GM12878 (cell line): ENCODE measurements at regions not wholly inside any gene's neighbourhood (a gene's known extent, or its start where the extent isn't known, plus 50 kb on each side); places are given as distances from the start of the nearest gene placed in this dataset.

Source experiments
- ATAC-seq: fragments of 200-7000 bp; cut with Tn5 transposase; 3 replicates; pipeline ENCODE4 v1.9.1; 2020; ENCODE audit warnings: mild to moderate bottlenecking, moderate library complexity
- BruUV-seq: library from RNA; stranded (reverse); fragments of 400-500 nt; replicated peaks from 2 replicates; lab custom pipeline; 2021; lab: Mats Ljungman, UMichigan
- CTCF ChIA-PET: fragments of 300-600 bp; sonication (Branson Sonifier 250); formaldehyde crosslinking; extraction: SDS; loops from one replicate; lab custom pipeline; 2021; ENCODE audit warnings: inconsistent platforms; lab: Yijun Ruan, JAX
- POLR2A ChIA-PET: fragments of 350-600 bp; formaldehyde crosslinking; extraction: SDS; loops from one replicate; lab custom pipeline; 2021; ENCODE audit warnings: inconsistent platforms; lab: Charles Lee
- RAD21 ChIA-PET: fragments of 300-600 bp; sonication (Branson Sonifier 250); formaldehyde crosslinking; loops from one replicate; lab custom pipeline; 2023; ENCODE audit warnings: antibody characterized with exemption; ENCODE audit not compliant: unreplicated experiment; lab: Charles Lee
- SMC1A ChIA-PET: fragments of 300-600 bp; sonication (Branson Sonifier 250); formaldehyde crosslinking; loops from one replicate; lab custom pipeline; 2023; ENCODE audit not compliant: unreplicated experiment, uncharacterized antibody; lab: Charles Lee
- DNase-seq: peaks from one replicate; pipeline ENCODE4 v3.0.0-alpha.2; 2011; ENCODE audit warnings: low read depth, low spot score
- FAIRE-seq: peaks from 3 replicates; lab custom pipeline; 2011; peaks lifted over from hg19 to GRCh38; lab: Jason Lieb, UNC
- H2AFZ ChIP-seq: 2 replicates; pipeline ENCODE4 v1.6.0; 2011; ENCODE audit warnings: low read depth, low read length, control low read depth; ENCODE audit not compliant: control insufficient read depth
- H3K27ac ChIP-seq: 2 replicates; pipeline ENCODE4 v1.5.1; 2011; ENCODE audit warnings: control low read depth; ENCODE audit not compliant: control insufficient read depth, insufficient read depth
- H3K27me3 ChIP-seq, 2 experiments: replicated peaks in 1 of 2; 2 replicates each; pipeline versions ENCODE4 v1.6.0 to v1.6.1; 2011; ENCODE audit warnings: low read length in 1 of 2; ENCODE audit not compliant: control insufficient read depth in 2 of 2, insufficient read depth in 2 of 2
- H3K36me3 ChIP-seq, 2 experiments: 2 replicates each; pipeline ENCODE4 v1.5.1; 2011; ENCODE audit warnings: low read length in 1 of 2; ENCODE audit not compliant: control insufficient read depth in 2 of 2, insufficient read depth in 2 of 2
- H3K4me1 ChIP-seq: 2 replicates; pipeline ENCODE4 v1.6.1; 2011; ENCODE audit warnings: mild to moderate bottlenecking, low read length, moderate library complexity, mixed read lengths; ENCODE audit not compliant: control insufficient read depth, insufficient read depth
- H3K4me2 ChIP-seq: 2 replicates; pipeline ENCODE4 v1.6.0; 2011; ENCODE audit warnings: control low read depth; ENCODE audit not compliant: control insufficient read depth, insufficient read depth
- H3K4me3 ChIP-seq: fragments of 200-600 bp; sonication (generic); 2 replicates; pipeline ENCODE4 v1.5.1; 2016
- H3K79me2 ChIP-seq: 2 replicates; pipeline ENCODE4 v1.6.0; 2011; ENCODE audit warnings: low read length; ENCODE audit not compliant: control insufficient read depth, insufficient read depth
- H3K9ac ChIP-seq: 2 replicates; pipeline ENCODE4 v1.8.0; 2011; ENCODE audit warnings: low read length, control low read depth, mixed read lengths; ENCODE audit not compliant: control insufficient read depth, insufficient read depth
- H3K9me3 ChIP-seq: replicated peaks from 3 replicates; pipeline ENCODE4 v1.5.1; 2011; ENCODE audit warnings: mild to moderate bottlenecking, low read length; ENCODE audit not compliant: control insufficient read depth, insufficient read depth
- H4K20me1 ChIP-seq: 2 replicates; pipeline ENCODE4 v1.6.0; 2011; ENCODE audit not compliant: control insufficient read depth, insufficient read depth
- BCLAF1 ChIP-seq: fragments of 450-650 bp; IDR thresholded peaks from 2 replicates; pipeline ENCODE4 v1.6.1; 2017; ENCODE audit warnings: antibody characterized with exemption, mild to moderate bottlenecking, moderate library complexity
- ESRRA ChIP-seq: IDR thresholded peaks from 2 replicates; pipeline ENCODE4 v1.6.1; 2012; ENCODE audit warnings: mild to moderate bottlenecking, low read length, improper control_type of control experiment
- MEF2B ChIP-seq: fragments of 450-650 bp; IDR thresholded peaks from 2 replicates; pipeline ENCODE4 v1.6.1; 2018; ENCODE audit warnings: mild to moderate bottlenecking, moderate library complexity; ENCODE audit not compliant: partially characterized antibody, poor library complexity, severe bottlenecking
- MTA3 ChIP-seq: IDR thresholded peaks from 2 replicates; pipeline ENCODE4 v1.6.1; 2012; ENCODE audit warnings: low read length, inconsistent platforms, borderline replicate concordance
- SREBF1 ChIP-seq: IDR thresholded peaks from 2 replicates; pipeline ENCODE4 v1.6.1; 2012; ENCODE audit warnings: mild to moderate bottlenecking, low read length
- TAF1 ChIP-seq: IDR thresholded peaks from 2 replicates; pipeline ENCODE4 v1.6.1; 2011; ENCODE audit warnings: mild to moderate bottlenecking, low read depth, low read length, borderline replicate concordance
- WRNIP1 ChIP-seq: IDR thresholded peaks from 2 replicates; pipeline ENCODE4 v1.6.1; 2011; ENCODE audit warnings: low read depth, low read length, improper control_type of control experiment, borderline replicate concordance
- ZNF622 ChIP-seq: fragments of 450-650 bp; IDR thresholded peaks from 2 replicates; pipeline ENCODE4 v1.6.1; 2017; ENCODE audit warnings: mild to moderate bottlenecking, inconsistent platforms
- WGBS: methylation state at CpG from one replicate; pipeline ENCODE4 v1.1.6; 2016; ENCODE audit warnings: low lambda C conversion rate; ENCODE audit not compliant: insufficient replicate concordance, insufficient coverage; ENCODE audit errors: missing lambda C conversion rate; 5-methylcytosine and 5-hydroxymethylcytosine counted together
- in situ Hi-C: fragments of 300-500 bp; cut with MboI; formaldehyde crosslinking; loops from 9 replicates; pipeline ENCODE4 v1.14.3; 2018; ENCODE audit warnings: mixed read lengths
- intact Hi-C: fragments of 100-400 bp; cut with micrococcal nuclease; formaldehyde crosslinking; loops from one replicate; pipeline ENCODE4 v1.14.2; 2022; ENCODE audit not compliant: unreplicated experiment
- TF ChIP-seq, protein P1 (sequence below): fragments of 450-650 bp; IDR thresholded peaks from 2 replicates; pipeline ENCODE4 v1.6.1; 2018; ENCODE audit warnings: mild to moderate bottlenecking, low read depth, moderate library complexity; ENCODE audit not compliant: partially characterized antibody

GRCh38 chr2:102986826-102987490 lies 225.1 kb downstream of the TMEM182 start:
- Histone ChIP-seq H4K20me1 (no peaks in the 10 kb centered on the region), H3K79me2 (no peaks in the 10 kb centered on the region), H3K4me3 (no peak overlapping the region), H3K36me3 (no peaks in the 10 kb centered on the region), H3K27ac (no peak overlapping the region), H3K9me3 (no peaks in the 10 kb centered on the region), H3K4me2 (no peak overlapping the region), H3K9ac (no peak overlapping the region), H2AFZ (no peak overlapping the region), H3K27me3 (no peaks in the 10 kb centered on the region), H3K4me1 (no peaks in the 10 kb centered on the region)
- WGBS: 5% methylated on average over 5 of the region's 5 CpGs
- ChIA-PET RAD21 (no interaction called here), CTCF (interaction anchor here (0.6 kb wide), 1 partner anchor 462 kb away, joined by 6 read pairs; no protein-coding TSS in a partner anchor), SMC1A (no interaction called here), POLR2A (no interaction called here)
- in situ Hi-C loops (no loop called here), intact Hi-C loops (no loop called here)
- FAIRE-seq (no peak), ATAC-seq (no peak), DNase-seq (no peak)
- TF ChIP-seq ESRRA: no peak
- TF ChIP-seq, protein P1, sequence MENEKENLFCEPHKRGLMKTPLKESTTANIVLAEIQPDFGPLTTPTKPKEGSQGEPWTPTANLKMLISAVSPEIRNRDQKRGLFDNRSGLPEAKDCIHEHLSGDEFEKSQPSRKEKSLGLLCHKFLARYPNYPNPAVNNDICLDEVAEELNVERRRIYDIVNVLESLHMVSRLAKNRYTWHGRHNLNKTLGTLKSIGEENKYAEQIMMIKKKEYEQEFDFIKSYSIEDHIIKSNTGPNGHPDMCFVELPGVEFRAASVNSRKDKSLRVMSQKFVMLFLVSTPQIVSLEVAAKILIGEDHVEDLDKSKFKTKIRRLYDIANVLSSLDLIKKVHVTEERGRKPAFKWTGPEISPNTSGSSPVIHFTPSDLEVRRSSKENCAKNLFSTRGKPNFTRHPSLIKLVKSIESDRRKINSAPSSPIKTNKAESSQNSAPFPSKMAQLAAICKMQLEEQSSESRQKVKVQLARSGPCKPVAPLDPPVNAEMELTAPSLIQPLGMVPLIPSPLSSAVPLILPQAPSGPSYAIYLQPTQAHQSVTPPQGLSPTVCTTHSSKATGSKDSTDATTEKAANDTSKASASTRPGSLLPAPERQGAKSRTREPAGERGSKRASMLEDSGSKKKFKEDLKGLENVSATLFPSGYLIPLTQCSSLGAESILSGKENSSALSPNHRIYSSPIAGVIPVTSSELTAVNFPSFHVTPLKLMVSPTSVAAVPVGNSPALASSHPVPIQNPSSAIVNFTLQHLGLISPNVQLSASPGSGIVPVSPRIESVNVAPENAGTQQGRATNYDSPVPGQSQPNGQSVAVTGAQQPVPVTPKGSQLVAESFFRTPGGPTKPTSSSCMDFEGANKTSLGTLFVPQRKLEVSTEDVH: no peak
- no peak for TF ChIP-seq WRNIP1
- TF ChIP-seq BCLAF1: no peak
- no peak for TF ChIP-seq TAF1
- TF ChIP-seq MEF2B: no peak
- no peak for TF ChIP-seq ZNF622
- no peak for TF ChIP-seq SREBF1
- TF ChIP-seq MTA3: no peak
- no TSS peak for BruUV-seq
